ENCODE measurements at regions not wholly inside any gene's neighbourhood (a gene's known extent, or its start where the extent isn't known, plus 50 kb on each side); places are given as distances from the start of the nearest gene placed in this dataset.

DNA sequence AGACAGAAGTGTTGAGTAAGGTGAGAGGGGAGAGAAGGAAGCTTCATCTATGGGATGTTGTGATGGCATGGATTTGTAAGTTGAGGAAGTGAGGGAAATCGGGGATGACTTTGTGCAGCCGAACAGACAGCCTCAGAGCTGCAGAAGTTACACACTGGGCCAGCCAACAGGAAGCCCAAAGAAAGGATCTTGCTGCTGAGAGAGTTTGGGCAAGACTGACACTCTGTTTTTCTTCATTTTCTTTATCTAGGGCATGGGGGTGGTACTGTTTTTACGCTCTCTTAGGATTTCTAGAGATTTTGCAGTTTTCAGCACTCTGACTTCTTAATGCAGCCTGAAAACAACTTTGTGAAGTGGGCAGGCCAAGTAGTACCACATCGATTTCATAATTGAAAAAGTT lies 509.9 kb upstream of the TENM4 start:
- Mint-ChIP-seq H3K36me3 (ENCODE audit: low read depth) (no peaks in the 10 kb centered on the region), H3K27ac (no peak overlapping the region), H3K4me3 (no peak overlapping the region), H3K27me3 (ENCODE audit: low read depth) (no peaks in the 10 kb centered on the region), H3K9me3 (no peaks in the 10 kb centered on the region), H3K4me1 (ENCODE audit: low read depth) (no peaks in the 10 kb centered on the region)
- DNase-seq (ENCODE audit: low spot score) = no peak

DNA sequence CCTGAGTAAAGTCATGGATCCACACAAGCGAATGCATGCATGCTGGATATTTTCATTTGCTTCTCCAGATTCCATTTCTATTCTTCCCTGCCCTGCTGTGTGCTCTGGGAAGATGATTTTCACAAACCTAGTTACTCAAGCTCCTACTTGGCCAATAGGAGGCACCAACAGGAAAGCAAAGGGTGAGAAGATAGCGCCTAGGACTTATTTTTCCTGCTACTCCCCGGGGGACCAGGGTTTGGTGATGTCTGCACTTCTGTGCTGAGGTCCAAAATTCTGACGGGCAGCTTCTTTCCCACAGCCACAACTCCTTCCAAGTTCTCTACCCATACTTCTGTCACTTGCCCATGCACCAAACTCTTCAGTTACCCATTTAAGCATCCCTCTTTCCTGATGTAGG lies 509.3 kb upstream of the TENM4 start:
- Mint-ChIP-seq H3K27ac (no peak overlapping the region), H3K27me3 (ENCODE audit: low read depth) (no peaks in the 10 kb centered on the region), H3K4me3 (no peak overlapping the region), H3K4me1 (ENCODE audit: low read depth) (no peaks in the 10 kb centered on the region), H3K9me3 (no peaks in the 10 kb centered on the region), H3K36me3 (ENCODE audit: low read depth) (no peaks in the 10 kb centered on the region)
- DNase-seq (ENCODE audit: low spot score) = no peak

DNA sequence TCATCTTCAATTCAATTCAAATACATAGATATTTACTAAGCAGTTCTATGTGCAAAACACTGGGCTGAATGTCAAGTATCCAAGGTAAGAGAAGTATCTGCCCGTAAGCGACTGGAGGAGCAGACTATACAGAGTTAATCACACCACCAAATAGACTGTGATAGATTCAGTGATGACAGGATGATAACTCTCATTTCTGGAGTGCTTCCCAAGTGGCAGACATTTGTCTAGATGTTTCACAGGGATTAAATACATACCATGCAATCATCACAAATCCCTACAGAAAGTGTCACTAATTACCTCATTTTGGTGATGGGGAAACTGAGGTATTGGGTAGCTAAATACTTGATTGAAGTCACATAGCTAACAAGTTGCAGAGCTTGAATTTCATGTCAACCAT lies 508.7 kb upstream of the TENM4 start:
- Mint-ChIP-seq H3K36me3 (ENCODE audit: low read depth) (no peaks in the 10 kb centered on the region), H3K4me3 (no peak overlapping the region), H3K27me3 (ENCODE audit: low read depth) (no peaks in the 10 kb centered on the region), H3K4me1 (ENCODE audit: low read depth) (no peaks in the 10 kb centered on the region), H3K27ac (no peak overlapping the region), H3K9me3 (no peaks in the 10 kb centered on the region)
- no peak for DNase-seq (ENCODE audit: low spot score)

DNA sequence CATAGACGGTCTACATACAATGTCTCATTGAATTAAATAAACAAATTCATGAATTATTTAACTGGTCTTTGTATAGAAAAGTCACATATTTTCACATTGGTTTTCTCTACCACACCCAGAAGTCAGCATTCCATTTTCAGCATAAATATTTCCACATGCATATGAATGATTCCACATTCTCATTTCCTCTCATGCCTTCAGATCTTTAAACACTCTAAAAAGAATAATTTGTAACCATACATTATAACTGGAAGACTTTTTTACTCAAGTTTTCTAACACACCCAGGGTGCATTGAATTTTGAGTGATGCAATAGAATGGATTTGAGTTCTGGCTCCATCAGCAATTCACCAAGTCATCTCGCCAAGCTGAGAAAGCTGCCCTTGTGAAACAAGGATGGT lies 501.8 kb upstream of the TENM4 start:
- Mint-ChIP-seq H3K4me3 (no peak overlapping the region), H3K36me3 (ENCODE audit: low read depth) (no peaks in the 10 kb centered on the region), H3K27ac (no peak overlapping the region), H3K27me3 (ENCODE audit: low read depth) (no peaks in the 10 kb centered on the region), H3K9me3 (peaks cover 7% of the 10 kb centered on the region), H3K4me1 (ENCODE audit: low read depth) (no peaks in the 10 kb centered on the region)
- no peak for DNase-seq (ENCODE audit: low spot score)

- H3K27ac Mint-ChIP-seq = no peak overlapping the region
- H3K36me3 Mint-ChIP-seq (ENCODE audit: low read depth) = no peaks in the 10 kb centered on the region
- no peak overlapping the region for H3K4me3 Mint-ChIP-seq
- no peaks in the 10 kb centered on the region for H3K27me3 Mint-ChIP-seq (ENCODE audit: low read depth)
- peaks cover 7% of the 10 kb centered on the region for H3K9me3 Mint-ChIP-seq
- no peaks in the 10 kb centered on the region for H3K4me1 Mint-ChIP-seq (ENCODE audit: low read depth)
- DNase-seq (ENCODE audit: low spot score) = no peak
These were observed 501.3 kb upstream of the TENM4 start for GRCh38 chr11:79942090-79942489.

- no peak overlapping the region for H3K4me3 Mint-ChIP-seq
- peaks cover 15% of the 10 kb centered on the region for H3K9me3 Mint-ChIP-seq
- DNase-seq (ENCODE audit: low spot score) = no peak
- no peaks in the 10 kb centered on the region for H3K4me1 Mint-ChIP-seq (ENCODE audit: low read depth)
- H3K36me3 Mint-ChIP-seq (ENCODE audit: low read depth) = no peaks in the 10 kb centered on the region
- no peaks in the 10 kb centered on the region for H3K27me3 Mint-ChIP-seq (ENCODE audit: low read depth)
- no peak overlapping the region for H3K27ac Mint-ChIP-seq
These were observed 500.3 kb upstream of the TENM4 start for GRCh38 chr11:79940974-79941735.

DNA sequence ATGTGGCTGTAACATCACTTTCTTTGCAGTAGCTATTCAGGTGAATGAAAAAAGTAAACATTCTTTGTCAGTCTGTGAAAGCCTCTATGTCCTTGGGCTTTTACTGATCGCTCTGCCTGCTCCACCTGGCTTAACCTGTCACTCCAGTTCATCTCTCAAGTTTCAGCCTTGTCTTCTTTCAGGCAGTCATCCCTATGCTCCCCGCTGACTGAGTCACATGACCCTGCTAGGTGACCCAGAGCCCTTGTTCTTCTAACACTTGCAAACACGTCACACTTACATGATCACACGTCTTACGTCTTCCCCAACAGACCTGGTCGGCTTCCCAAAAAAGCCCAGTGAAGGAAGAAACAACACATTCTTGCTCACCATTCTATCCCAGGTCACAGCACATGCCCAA lies 499.3 kb upstream of the TENM4 start:
- no peak overlapping the region for H3K27ac Mint-ChIP-seq

GRCh38 chr11:79939111-79939510 lies 498.3 kb upstream of the TENM4 start:
- H3K9me3 Mint-ChIP-seq = peaks cover 16% of the 10 kb centered on the region
- H3K4me3 Mint-ChIP-seq = no peak overlapping the region
- no peak for DNase-seq (ENCODE audit: low spot score)
- H3K27ac Mint-ChIP-seq = no peak overlapping the region
- H3K4me1 Mint-ChIP-seq (ENCODE audit: low read depth) = no peaks in the 10 kb centered on the region
- H3K27me3 Mint-ChIP-seq (ENCODE audit: low read depth) = no peaks in the 10 kb centered on the region
- H3K36me3 Mint-ChIP-seq (ENCODE audit: low read depth) = no peaks in the 10 kb centered on the region

More for the DNA sequence above, 499.3 kb upstream of the TENM4 start:
- H3K9me3 Mint-ChIP-seq = peaks cover 16% of the 10 kb centered on the region
- no peaks in the 10 kb centered on the region for H3K36me3 Mint-ChIP-seq (ENCODE audit: low read depth)
- H3K4me3 Mint-ChIP-seq = no peak overlapping the region
- no peaks in the 10 kb centered on the region for H3K27me3 Mint-ChIP-seq (ENCODE audit: low read depth)
- no peaks in the 10 kb centered on the region for H3K4me1 Mint-ChIP-seq (ENCODE audit: low read depth)
- DNase-seq (ENCODE audit: low spot score) = no peak

- H3K4me1 Mint-ChIP-seq (ENCODE audit: low read depth) = no peaks in the 10 kb centered on the region
- H3K27me3 Mint-ChIP-seq (ENCODE audit: low read depth) = no peaks in the 10 kb centered on the region
- no peak for DNase-seq (ENCODE audit: low spot score)
- H3K27ac Mint-ChIP-seq = no peak overlapping the region
- H3K36me3 Mint-ChIP-seq (ENCODE audit: low read depth) = no peaks in the 10 kb centered on the region
- H3K4me3 Mint-ChIP-seq = no peak overlapping the region
- H3K9me3 Mint-ChIP-seq = peaks cover 16% of the 10 kb centered on the region
These were observed 497.0 kb upstream of the TENM4 start for GRCh38 chr11:79937676-79938334.

DNA sequence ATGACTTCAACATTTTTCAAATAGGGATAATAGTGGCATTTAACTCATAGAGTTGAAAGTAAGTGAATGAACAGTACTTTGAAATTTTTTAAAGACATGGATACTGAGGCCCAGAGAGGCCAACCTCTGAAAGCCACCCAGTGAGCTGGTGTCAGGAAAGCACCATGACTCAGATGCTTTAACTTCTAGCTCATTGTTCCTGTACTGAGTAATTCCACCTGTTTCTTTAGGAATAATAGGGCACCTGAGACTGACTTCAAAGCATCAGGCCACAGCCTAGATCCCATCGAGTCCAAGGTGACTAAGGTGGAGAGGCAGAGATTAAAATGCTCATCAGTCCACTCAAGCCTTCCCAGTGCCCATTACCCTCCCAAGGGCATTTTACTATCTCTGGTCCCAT lies 491.8 kb upstream of the TENM4 start:
- H3K4me3 Mint-ChIP-seq = no peak overlapping the region
- H3K4me1 Mint-ChIP-seq (ENCODE audit: low read depth) = no peaks in the 10 kb centered on the region
- DNase-seq (ENCODE audit: low spot score) = no peak
- H3K9me3 Mint-ChIP-seq = peaks cover 12% of the 10 kb centered on the region
- no peak overlapping the region for H3K27ac Mint-ChIP-seq
- no peaks in the 10 kb centered on the region for H3K27me3 Mint-ChIP-seq (ENCODE audit: low read depth)
- no peaks in the 10 kb centered on the region for H3K36me3 Mint-ChIP-seq (ENCODE audit: low read depth)

DNA sequence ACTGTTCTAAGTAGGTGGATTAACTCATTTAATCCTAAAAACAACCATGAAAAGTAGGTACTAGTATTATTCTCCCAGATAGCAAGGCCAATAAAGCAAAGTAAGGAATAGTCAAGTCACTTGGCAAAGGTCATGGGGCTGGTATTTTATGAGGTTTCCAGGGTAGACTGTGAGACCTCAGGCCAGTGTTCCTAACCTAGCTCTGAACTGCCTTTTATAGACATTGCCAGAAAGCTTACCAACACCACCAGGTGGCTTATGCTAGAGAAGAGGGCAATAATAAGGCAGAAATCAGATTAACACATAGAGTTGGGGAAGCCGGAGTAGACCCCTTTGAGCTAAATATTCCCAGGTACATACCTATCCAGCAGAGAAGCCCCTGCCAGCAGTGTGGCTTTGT lies 490.9 kb upstream of the TENM4 start:
- no peak overlapping the region for H3K4me3 Mint-ChIP-seq
- DNase-seq (ENCODE audit: low spot score) = no peak
- H3K4me1 Mint-ChIP-seq (ENCODE audit: low read depth) = no peaks in the 10 kb centered on the region
- H3K36me3 Mint-ChIP-seq (ENCODE audit: low read depth) = no peaks in the 10 kb centered on the region
- H3K9me3 Mint-ChIP-seq = peaks cover 10% of the 10 kb centered on the region
- no peak overlapping the region for H3K27ac Mint-ChIP-seq
- H3K27me3 Mint-ChIP-seq (ENCODE audit: low read depth) = no peaks in the 10 kb centered on the region

GRCh38 chr11:79926707-79927106 lies 485.9 kb upstream of the TENM4 start:
- Mint-ChIP-seq H3K36me3 (ENCODE audit: low read depth) (no peaks in the 10 kb centered on the region), H3K4me3 (no peak overlapping the region), H3K27ac (no peak overlapping the region), H3K4me1 (ENCODE audit: low read depth) (no peaks in the 10 kb centered on the region), H3K27me3 (ENCODE audit: low read depth) (no peaks in the 10 kb centered on the region), H3K9me3 (peaks cover 16% of the 10 kb centered on the region)
- DNase-seq (ENCODE audit: low spot score) = no peak

DNA sequence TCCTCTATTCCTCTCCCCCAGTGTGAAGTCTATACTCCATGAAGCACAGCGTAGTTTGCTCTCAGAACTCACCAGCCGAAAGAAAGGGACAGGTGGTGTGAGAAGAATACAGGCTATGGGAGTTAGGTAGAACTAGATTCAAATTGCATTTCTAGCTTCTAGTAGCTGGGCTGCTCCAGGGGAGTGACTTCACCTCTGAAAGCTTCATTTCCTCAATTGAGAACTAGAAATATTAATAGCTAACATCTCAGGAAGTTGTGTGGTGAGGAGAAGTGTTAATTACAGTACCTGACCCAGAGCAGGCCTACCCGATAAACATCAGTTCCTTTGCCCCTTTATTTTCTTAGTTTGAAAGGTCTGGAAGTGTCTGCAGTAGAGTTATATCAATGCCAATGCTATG lies 484.7 kb upstream of the TENM4 start:
- DNase-seq (ENCODE audit: low spot score) = no peak
- H3K27ac Mint-ChIP-seq = no peak overlapping the region
- no peaks in the 10 kb centered on the region for H3K4me1 Mint-ChIP-seq (ENCODE audit: low read depth)
- H3K36me3 Mint-ChIP-seq (ENCODE audit: low read depth) = no peaks in the 10 kb centered on the region
- peaks cover 15% of the 10 kb centered on the region for H3K9me3 Mint-ChIP-seq
- H3K27me3 Mint-ChIP-seq (ENCODE audit: low read depth) = no peaks in the 10 kb centered on the region
- no peak overlapping the region for H3K4me3 Mint-ChIP-seq

DNA sequence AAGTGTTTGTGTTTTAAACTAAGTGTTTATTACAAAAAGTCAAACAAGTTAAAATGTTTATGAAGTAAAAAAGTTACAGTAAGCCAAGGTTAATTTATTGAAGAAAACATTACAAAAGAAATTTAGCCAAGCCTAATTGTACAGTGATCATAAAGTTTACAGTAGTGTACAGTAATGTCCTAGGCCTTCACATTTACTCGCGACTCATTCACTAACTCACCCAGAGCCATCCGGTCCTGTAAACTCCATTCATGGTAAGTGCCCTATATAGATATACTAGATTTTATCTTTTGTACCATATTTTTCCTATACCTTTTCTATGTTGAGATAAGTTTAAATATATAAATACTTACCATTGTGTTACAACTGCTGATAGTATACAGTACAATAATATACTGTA lies 481.8 kb upstream of the TENM4 start:
- Mint-ChIP-seq H3K36me3 (ENCODE audit: low read depth) (no peaks in the 10 kb centered on the region), H3K9me3 (peaks cover 16% of the 10 kb centered on the region), H3K27ac (no peak overlapping the region), H3K4me1 (ENCODE audit: low read depth) (no peaks in the 10 kb centered on the region), H3K27me3 (ENCODE audit: low read depth) (no peaks in the 10 kb centered on the region), H3K4me3 (no peak overlapping the region)
- no peak for DNase-seq (ENCODE audit: low spot score)

- Mint-ChIP-seq H3K4me3 (no peak overlapping the region), H3K4me1 (ENCODE audit: low read depth) (no peaks in the 10 kb centered on the region), H3K9me3 (peaks cover 22% of the 10 kb centered on the region), H3K27ac (no peak overlapping the region), H3K36me3 (ENCODE audit: low read depth) (no peaks in the 10 kb centered on the region), H3K27me3 (ENCODE audit: low read depth) (no peaks in the 10 kb centered on the region)
- no peak for DNase-seq (ENCODE audit: low spot score)
These were observed 479.6 kb upstream of the TENM4 start for GRCh38 chr11:79920480-79920879.

All from T-helper 2 cell treated with Interferon-gamma antibody and Interleukin-4, amounts not matched to agents 5 μg/mL and 100 μg/mL, for 36 hours (primary cell).